H9 (cell line): ENCODE measurements at regions not wholly inside any gene's neighbourhood (a gene's known extent, or its start where the extent isn't known, plus 50 kb on each side); places are given as distances from the start of the nearest gene placed in this dataset.

Source experiments
- DNase-seq: peaks from one replicate; pipeline ENCODE4 v3.0.0-alpha.2; 2017
- H2AFZ ChIP-seq: one replicate; pipeline ENCODE4 v1.6.1; 2013; ENCODE audit warnings: mild to moderate bottlenecking, low read length, control low read depth, moderate library complexity
- H2AK5ac ChIP-seq: 2 replicates; pipeline ENCODE4 v1.6.1; 2013; ENCODE audit warnings: low read length, control low read depth, mixed read lengths; ENCODE audit not compliant: insufficient read length
- H2BK120ac ChIP-seq: one replicate; pipeline ENCODE4 v1.6.1; 2013; ENCODE audit warnings: low read depth, mild to moderate bottlenecking, low read length, control low read depth, inconsistent platforms; ENCODE audit not compliant: poor library complexity, severe bottlenecking
- H2BK12ac ChIP-seq: 2 replicates; pipeline ENCODE4 v1.6.1; 2013; ENCODE audit warnings: low read length, control low read depth, mixed read lengths, low read depth; ENCODE audit not compliant: insufficient read length
- H2BK15ac ChIP-seq: 2 replicates; pipeline ENCODE4 v1.6.1; 2013; ENCODE audit warnings: low read depth, low read length, control low read depth
- H2BK20ac ChIP-seq: one replicate; pipeline ENCODE4 v1.6.1; 2013; ENCODE audit warnings: low read depth, mild to moderate bottlenecking, low read length, control low read depth, inconsistent platforms; ENCODE audit not compliant: poor library complexity, severe bottlenecking
- H2BK5ac ChIP-seq: 2 replicates; pipeline ENCODE4 v1.6.1; 2013; ENCODE audit warnings: low read length, control low read depth, mixed read lengths; ENCODE audit not compliant: insufficient read length
- H3K14ac ChIP-seq: 2 replicates; pipeline ENCODE4 v1.6.1; 2013; ENCODE audit warnings: low read length, control low read depth; ENCODE audit not compliant: insufficient read depth
- H3K18ac ChIP-seq: 2 replicates; pipeline ENCODE4 v1.6.1; 2013; ENCODE audit warnings: low read depth, mild to moderate bottlenecking, mixed read lengths, low read length, control low read depth; ENCODE audit not compliant: insufficient read length
- H3K23ac ChIP-seq: 2 replicates; pipeline ENCODE4 v1.6.1; 2013; ENCODE audit warnings: low read length, control low read depth, mixed read lengths, low read depth; ENCODE audit not compliant: insufficient read length
- H3K23me2 ChIP-seq: 2 replicates; pipeline ENCODE4 v1.6.1; 2013; ENCODE audit warnings: low read depth, mild to moderate bottlenecking, mixed read lengths, low read length, control low read depth; ENCODE audit not compliant: insufficient read length, poor library complexity, severe bottlenecking
- H3K27ac ChIP-seq: 2 replicates; pipeline ENCODE4 v1.5.1; 2013; ENCODE audit warnings: low read length, control low read depth, mixed read lengths, low read depth; ENCODE audit not compliant: insufficient read length
- H3K27me3 ChIP-seq: 2 replicates; pipeline ENCODE4 v1.6.1; 2013; ENCODE audit warnings: low read length, control low read depth, inconsistent platforms; ENCODE audit not compliant: insufficient read depth
- H3K4ac ChIP-seq: 2 replicates; pipeline ENCODE4 v1.6.1; 2013; ENCODE audit warnings: low read depth, mild to moderate bottlenecking, control low read depth, inconsistent platforms, low read length, moderate library complexity
- H3K4me1 ChIP-seq: 2 replicates; pipeline ENCODE4 v1.6.1; 2013; ENCODE audit warnings: low read length, control low read depth, inconsistent platforms; ENCODE audit not compliant: insufficient read depth
- H3K4me2 ChIP-seq: 2 replicates; pipeline ENCODE4 v1.6.1; 2013; ENCODE audit warnings: low read length, control low read depth, mixed read lengths; ENCODE audit not compliant: insufficient read length, insufficient read depth
- H3K56ac ChIP-seq: 2 replicates; pipeline ENCODE4 v1.6.1; 2013; ENCODE audit warnings: low read depth, mild to moderate bottlenecking, mixed read lengths, low read length, control low read depth; ENCODE audit not compliant: insufficient read length
- H3K79me1 ChIP-seq: 2 replicates; pipeline ENCODE4 v1.6.1; 2013; ENCODE audit warnings: low read depth, mild to moderate bottlenecking, moderate library complexity, low read length, control low read depth, inconsistent platforms; ENCODE audit not compliant: insufficient read depth, poor library complexity, severe bottlenecking
- H3K79me2 ChIP-seq: 2 replicates; pipeline ENCODE4 v1.6.1; 2013; ENCODE audit warnings: low read length, control low read depth, inconsistent platforms; ENCODE audit not compliant: insufficient read depth
- H3K9ac ChIP-seq: 2 replicates; pipeline ENCODE4 v1.6.1; 2013; ENCODE audit warnings: low read length, control low read depth, mixed read lengths; ENCODE audit not compliant: insufficient read length; ENCODE audit errors: extremely low read depth
- H3K9me3 ChIP-seq: one replicate; pipeline ENCODE4 v1.6.1; 2013; ENCODE audit warnings: low read depth, low read length, inconsistent platforms; ENCODE audit not compliant: control insufficient read depth
- H3T11ph ChIP-seq: one replicate; pipeline ENCODE4 v1.6.1; 2013; ENCODE audit warnings: mild to moderate bottlenecking, low read length, control low read depth, inconsistent platforms
- H4K20me1 ChIP-seq: one replicate; pipeline ENCODE4 v1.6.1; 2013; ENCODE audit not compliant: control insufficient read depth, insufficient read length, insufficient read depth
- H4K5ac ChIP-seq: 2 replicates; pipeline ENCODE4 v1.6.1; 2013; ENCODE audit warnings: low read depth, mild to moderate bottlenecking, mixed read lengths, low read length, control low read depth; ENCODE audit not compliant: insufficient read length
- H4K8ac ChIP-seq: replicated peaks from 2 replicates; pipeline ENCODE4 v1.6.1; 2013; ENCODE audit warnings: low read length, control low read depth, mixed read lengths, low read depth; ENCODE audit not compliant: insufficient read length
- H4K91ac ChIP-seq: 2 replicates; pipeline ENCODE4 v1.6.1; 2013; ENCODE audit warnings: low read depth, mild to moderate bottlenecking, moderate library complexity, mixed read lengths, low read length, control low read depth; ENCODE audit not compliant: insufficient read length
- H3K27ac Mint-ChIP-seq, 3 experiments: 2 replicates in 2 of 3; 3 replicates in 1 of 3; pipeline ENCODE4 v1.8.0; 2020 to 2021; ENCODE audit warnings: mixed read lengths in 3 of 3, mild to moderate bottlenecking in 1 of 3, moderate library complexity in 1 of 3
- H3K27me3 Mint-ChIP-seq: 2 replicates; pipeline ENCODE4 v1.8.0; 2021; ENCODE audit warnings: low read depth, mild to moderate bottlenecking, moderate library complexity, mixed read lengths
- H3K36me3 Mint-ChIP-seq, 3 experiments: 2 replicates in 2 of 3; 3 replicates in 1 of 3; pipeline ENCODE4 v1.8.0; 2020 to 2021; ENCODE audit warnings: low read depth in 3 of 3, mixed read lengths in 3 of 3; ENCODE audit not compliant: insufficient read depth in 1 of 3
- H3K4me1 Mint-ChIP-seq, 2 experiments: 2 replicates each; pipeline ENCODE4 v1.8.0; 2020; ENCODE audit warnings: mixed read lengths in 2 of 2
- H3K4me3 Mint-ChIP-seq, 2 experiments: 2 replicates in 1 of 2; 3 replicates in 1 of 2; pipeline ENCODE4 v1.8.0; 2020 to 2021; ENCODE audit warnings: mild to moderate bottlenecking in 2 of 2, mixed read lengths in 2 of 2, moderate library complexity in 1 of 2
- H3K9me3 Mint-ChIP-seq, 2 experiments: 2 replicates in 1 of 2; 3 replicates in 1 of 2; pipeline ENCODE4 v1.8.0; 2020; ENCODE audit warnings: mild to moderate bottlenecking in 2 of 2, mixed read lengths in 2 of 2, moderate library complexity in 1 of 2
- CTCF ChIP-seq: fragments of 200-600 bp; sonication (generic); conservative IDR thresholded peaks from 3 replicates; pipeline ENCODE4 v1.8.0; 2021; ENCODE audit warnings: antibody characterized with exemption, mild to moderate bottlenecking
- WGBS: extraction: QIAGEN DNeasy Blood & Tissue Kit; methylation state at CpG from one replicate; pipeline ENCODE4 v1.1.7; 2013; ENCODE audit warnings: missing lambda C conversion rate, low lambda C conversion rate, mixed read lengths; ENCODE audit not compliant: insufficient read length; ENCODE audit errors: extremely low coverage; 5-methylcytosine and 5-hydroxymethylcytosine counted together

GRCh38 chr2:125185691-125186270, 1160.7 kb downstream of the CNTNAP5 start:
- peak; percentile 55 for DNase-seq
- no peak overlapping the region for H3K4me2 ChIP-seq
- no peaks in the 10 kb centered on the region for H3K23me2 ChIP-seq
- no peak overlapping the region for H2BK15ac ChIP-seq
- peak overlapping the region; percentile 29 for H2AFZ ChIP-seq
- H3K27ac ChIP-seq = no peak overlapping the region
- no peak overlapping the region for H3T11ph ChIP-seq
- H3K23ac ChIP-seq = no peak overlapping the region
- WGBS = no CpG with 5 or more reads among the region's 5 CpGs
- no peak overlapping the region for H3K56ac ChIP-seq
- Mint-ChIP-seq H3K4me1 (peaks cover 8 to 19% of the 10 kb centered on the region in 2 experiments), H3K36me3 (peaks cover 0 to 6% (median 0%) of the 10 kb centered on the region in 3 experiments; a peak in 2 of 7 replicates), H3K9me3 (no peaks in the 10 kb centered on the region), H3K27ac (peak overlapping the region in 2 of 3 experiments; percentile 43 to 70; a peak in 2 of 7 replicates), H3K4me3 (peak overlapping the region in 1 of 2 experiments; percentile 41; a peak in 1 of 5 replicates), H3K27me3 (no peaks in the 10 kb centered on the region)
- H3K9ac ChIP-seq = no peak overlapping the region
- H3K79me2 ChIP-seq = no peaks in the 10 kb centered on the region
- H3K27me3 ChIP-seq = no peaks in the 10 kb centered on the region
- no peaks in the 10 kb centered on the region; the same call in none of the 2 replicates for H3K4me1 ChIP-seq
- no peak overlapping the region for H2BK12ac ChIP-seq
- H4K91ac ChIP-seq = no peak overlapping the region
- H2BK5ac ChIP-seq = no peak overlapping the region
- H3K18ac ChIP-seq = no peak overlapping the region
- TF ChIP-seq CTCF = peak; percentile 28; the same call in 1 of the 3 replicates
- no peaks in the 10 kb centered on the region for H3K79me1 ChIP-seq
- no peaks in the 10 kb centered on the region for H4K20me1 ChIP-seq
- no peak overlapping the region for H2AK5ac ChIP-seq
- H2BK20ac ChIP-seq = no peak overlapping the region
- H4K8ac ChIP-seq = no peak overlapping the region
- no peak overlapping the region for H3K14ac ChIP-seq
- no peak overlapping the region for H3K4ac ChIP-seq
- no peaks in the 10 kb centered on the region for H3K9me3 ChIP-seq
- H2BK120ac ChIP-seq = no peak overlapping the region
- H4K5ac ChIP-seq = no peak overlapping the region
